Endothelial cell of umbilical vein (primary cell): ENCODE measurements at regions not wholly inside any gene's neighbourhood (a gene's known extent, or its start where the extent isn't known, plus 50 kb on each side); places are given as distances from the start of the nearest gene placed in this dataset.

Experiments
- BruUV-seq: library from RNA; stranded (reverse); fragments of 400-500 nt; replicated peaks from 2 replicates; lab custom pipeline; 2021; lab: Mats Ljungman, UMichigan
- CTCF ChIA-PET: fragments of 300-600, 350-600 bp; sonication (Branson Sonifier 250); formaldehyde crosslinking; loops from one replicate; lab custom pipeline; 2021; ENCODE audit warnings: antibody characterized with exemption, inconsistent platforms; lab: Charles Lee
- POLR2A ChIA-PET: fragments of 300-600, 350-600 bp; sonication (Branson Sonifier 250); formaldehyde crosslinking; loops from one replicate; lab custom pipeline; 2021; ENCODE audit warnings: antibody characterized with exemption, inconsistent platforms; lab: Charles Lee
- DNase-seq: peaks from one replicate; pipeline ENCODE4 v3.0.0-alpha.2; 2011; ENCODE audit warnings: low read depth, low spot score
- FAIRE-seq: peaks from 2 replicates; lab custom pipeline; 2011; peaks lifted over from hg19 to GRCh38; lab: Jason Lieb, UNC
- H2AFZ ChIP-seq: 2 replicates; pipeline ENCODE4 v1.6.0; 2012; ENCODE audit warnings: low read depth, low read length, control low read depth, inconsistent platforms
- H3K27ac ChIP-seq: 2 replicates; pipeline ENCODE4 v1.5.1; 2011; ENCODE audit warnings: low read depth, mild to moderate bottlenecking, control low read depth, low read length, moderate library complexity; ENCODE audit not compliant: insufficient read depth
- H3K27me3 ChIP-seq, 2 experiments: 2 replicates each; pipeline versions ENCODE4 v1.6.0 to v1.6.1; 2011; ENCODE audit warnings: low read length in 2 of 2, mixed read lengths in 1 of 2; ENCODE audit not compliant: control insufficient read depth in 2 of 2, insufficient read depth in 2 of 2
- H3K36me3 ChIP-seq, 2 experiments: 2 replicates in 1 of 2; 3 replicates in 1 of 2; pipeline ENCODE4 v1.5.1; 2011; ENCODE audit warnings: low read length in 2 of 2, mild to moderate bottlenecking in 1 of 2, moderate library complexity in 1 of 2; ENCODE audit not compliant: control insufficient read depth in 2 of 2, insufficient read depth in 2 of 2; ENCODE audit errors: extremely low read depth in 1 of 2
- H3K4me1 ChIP-seq: 3 replicates; pipeline ENCODE4 v1.5.1; 2011; ENCODE audit warnings: mild to moderate bottlenecking, low read length; ENCODE audit not compliant: control insufficient read depth, insufficient read depth; ENCODE audit errors: extremely low read depth
- H3K4me2 ChIP-seq: 2 replicates; pipeline ENCODE4 v1.6.1; 2011; ENCODE audit warnings: low read length, control low read depth, mixed read lengths; ENCODE audit not compliant: insufficient read depth
- H3K4me3 ChIP-seq, 3 experiments: fragments of 200-600 bp in 1 of 3; sonication (generic), shearing (Covaris generic) in 1 of 3; replicated peaks in 1 of 3; 2 replicates each; pipeline ENCODE4 v1.5.1; 2011 to 2016; ENCODE audit warnings: control low read depth in 3 of 3, low read length in 3 of 3, mild to moderate bottlenecking in 2 of 3, inconsistent platforms in 1 of 3, low read depth in 1 of 3, moderate library complexity in 1 of 3; ENCODE audit not compliant: insufficient read depth in 1 of 3
- H3K79me2 ChIP-seq: 2 replicates; pipeline ENCODE4 v1.6.0; 2012; ENCODE audit warnings: low read length, inconsistent platforms; ENCODE audit not compliant: control insufficient read depth, insufficient read depth
- H3K9ac ChIP-seq: replicated peaks from 2 replicates; pipeline ENCODE3; 2011; ENCODE audit warnings: low read length, control low read depth; ENCODE audit not compliant: insufficient read depth; ENCODE audit errors: extremely low read depth
- H3K9me1 ChIP-seq: replicated peaks from 3 replicates; pipeline ENCODE4 v1.6.0; 2011; ENCODE audit warnings: mild to moderate bottlenecking, low read length; ENCODE audit not compliant: control insufficient read depth, insufficient read depth; ENCODE audit errors: extremely low read depth
- H3K9me3 ChIP-seq: replicated peaks from 2 replicates; pipeline ENCODE4 v1.5.1; 2012; ENCODE audit warnings: low read length, inconsistent platforms; ENCODE audit not compliant: control insufficient read depth, insufficient read depth
- H4K20me1 ChIP-seq: replicated peaks from 2 replicates; pipeline ENCODE3; 2011; ENCODE audit warnings: mild to moderate bottlenecking, low read length; ENCODE audit not compliant: control insufficient read depth, insufficient read depth; ENCODE audit errors: extremely low read depth
- CTCF ChIP-seq, 2 donors: IDR thresholded peaks; 1 replicate in 1 of 2; 2 replicates in 1 of 2; pipeline ENCODE4 v1.5.1; 2011; ENCODE audit warnings: low read length in 2 of 2, mild to moderate bottlenecking in 2 of 2, moderate library complexity in 2 of 2, control low read depth in 1 of 2, inconsistent platforms in 1 of 2, low read depth in 1 of 2; ENCODE audit not compliant: insufficient read depth in 1 of 2; ENCODE audit errors: extremely low read depth in 1 of 2
- EZH2 ChIP-seq: IDR thresholded peaks from 2 replicates; pipeline ENCODE4 v1.6.1; 2012; ENCODE audit warnings: borderline replicate concordance, low read depth, mild to moderate bottlenecking, moderate library complexity, low read length, inconsistent platforms; ENCODE audit not compliant: severe bottlenecking
- FOS ChIP-seq: IDR thresholded peaks from 2 replicates; pipeline ENCODE4 v1.6.1; 2011; ENCODE audit warnings: mild to moderate bottlenecking, low read length, moderate library complexity, borderline replicate concordance; ENCODE audit not compliant: insufficient read depth
- GATA2 ChIP-seq: IDR thresholded peaks from 2 replicates; pipeline ENCODE4 v1.7.0; 2011; ENCODE audit warnings: low read depth, mild to moderate bottlenecking, moderate library complexity, mixed read lengths, low read length; ENCODE audit not compliant: insufficient read length, insufficient read depth
- JUN ChIP-seq: IDR thresholded peaks from 2 replicates; pipeline ENCODE4 v1.6.1; 2011; ENCODE audit warnings: borderline replicate concordance, low read depth; ENCODE audit not compliant: insufficient read length, insufficient read depth
- MYC ChIP-seq: IDR thresholded peaks from one replicate; pipeline ENCODE4 v1.6.1; 2011; ENCODE audit warnings: mild to moderate bottlenecking, low read depth, low read length
- POLR2A ChIP-seq: IDR thresholded peaks from 2 replicates; pipeline ENCODE4 v1.6.1; 2012; ENCODE audit warnings: low read depth, mild to moderate bottlenecking, control low read depth, low read length
- POLR2AphosphoS5 ChIP-seq: IDR thresholded peaks from 2 replicates; pipeline ENCODE4 v1.6.1; 2012; ENCODE audit warnings: low read depth, mild to moderate bottlenecking, control low read depth, low read length, moderate library complexity; ENCODE audit not compliant: insufficient read depth
- dilution Hi-C: fragments of 300-500 bp; cut with MboI; formaldehyde crosslinking; loops from one replicate; pipeline ENCODE4 v1.15.0; 2019; ENCODE audit warnings: low sequenced_read_pairs; ENCODE audit not compliant: extremely low pct_ligation_motif_present
- intact Hi-C: fragments of 100-400 bp; cut with micrococcal nuclease; formaldehyde crosslinking; loops from one replicate; pipeline ENCODE4 v1.10.0; 2022
- TF ChIP-seq, protein P1 (sequence below): IDR thresholded peaks from 2 replicates; pipeline ENCODE4 v1.6.1; 2011; ENCODE audit not compliant: insufficient read depth, insufficient read length

DNA sequence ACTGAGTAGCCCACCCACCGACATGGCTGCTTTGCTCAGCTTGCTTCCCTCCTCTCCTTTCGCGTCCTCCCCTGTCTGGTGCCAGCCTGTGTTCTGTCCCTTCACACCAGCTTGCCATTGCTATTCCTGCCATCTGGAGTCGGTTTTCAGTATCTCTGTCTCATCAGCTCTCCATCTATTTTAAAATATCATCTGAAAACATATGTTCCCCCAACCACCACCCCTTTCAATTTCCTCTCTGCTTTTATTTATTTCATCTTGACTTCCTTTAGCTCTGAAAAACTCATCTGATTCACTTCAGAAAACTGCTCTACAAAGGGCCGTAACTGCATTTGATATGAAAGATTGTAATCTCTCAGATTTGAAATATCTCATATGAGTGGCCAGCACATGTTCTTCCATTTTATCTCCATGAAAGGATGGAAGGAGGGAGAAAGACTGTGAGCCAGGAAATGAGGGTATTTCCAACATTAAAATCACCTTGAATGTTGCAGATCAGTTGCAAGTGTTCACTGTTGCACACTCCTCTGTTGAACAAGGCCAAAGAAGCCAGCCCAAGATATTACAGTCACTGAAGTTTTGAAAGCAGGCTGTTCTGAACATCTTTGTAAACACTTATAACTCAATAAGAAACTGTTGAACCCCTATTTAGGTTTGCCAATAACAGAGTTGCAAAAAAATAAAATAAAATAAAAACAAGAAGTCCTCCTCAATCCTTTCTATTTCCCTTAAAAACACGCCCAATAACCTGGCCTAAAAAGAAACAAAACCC is 202.4 kb upstream of the NEBL start:
- no peaks in the 10 kb centered on the region for H3K4me1 ChIP-seq
- no peak for FAIRE-seq
- no peak overlapping the region for H3K27ac ChIP-seq
- ChIA-PET CTCF (no interaction called here), POLR2A (no interaction called here)
- DNase-seq: no peak
- no peak overlapping the region for H2AFZ ChIP-seq
- no peaks in the 10 kb centered on the region for H3K79me2 ChIP-seq
- BruUV-seq: no TSS peak
- H4K20me1 ChIP-seq: no peaks in the 10 kb centered on the region
- no peak overlapping the region for H3K4me2 ChIP-seq
- no peak overlapping the region for H3K4me3 ChIP-seq
- no peaks in the 10 kb centered on the region for H3K27me3 ChIP-seq
- intact Hi-C loops (no loop called here), dilution Hi-C loops (no loop called here)
- H3K36me3 ChIP-seq: no peaks in the 10 kb centered on the region
- TF ChIP-seq, protein P1, sequence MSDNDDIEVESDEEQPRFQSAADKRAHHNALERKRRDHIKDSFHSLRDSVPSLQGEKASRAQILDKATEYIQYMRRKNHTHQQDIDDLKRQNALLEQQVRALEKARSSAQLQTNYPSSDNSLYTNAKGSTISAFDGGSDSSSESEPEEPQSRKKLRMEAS: no peak
- TF ChIP-seq GATA2 (no peak), EZH2 (no peak), POLR2A (no peak), MYC (no peak), POLR2AphosphoS5 (no peak), CTCF (IDR thresholded peaks at IDR 0.05; ENCODE audit: extremely low read depth in 1 of 2, insufficient read depth in 1 of 2, low read depth in 1 of 2, low read length in 2 of 2) (no peak), FOS (no peak), JUN (no peak)
- no peak overlapping the region for H3K9ac ChIP-seq
- no peaks in the 10 kb centered on the region for H3K9me3 ChIP-seq
- H3K9me1 ChIP-seq: no peaks in the 10 kb centered on the region
